Natural killer cell (primary cell): ENCODE measurements at regions not wholly inside any gene's neighbourhood (a gene's known extent, or its start where the extent isn't known, plus 50 kb on each side); places are given as distances from the start of the nearest gene placed in this dataset.

ENCODE experiments used
- ATAC-seq, 3 donors: fragments of 150-1000 bp in 2 of 3; fragments of 200-7000 bp in 1 of 3; cut with Tn5 transposase; 1 replicate in 1 of 3; 2 replicates in 2 of 3; pipeline ENCODE4 v1.10.0; 2021; ENCODE audit warnings: mild to moderate bottlenecking in 2 of 3, moderate library complexity in 2 of 3
- DNase-seq, 2 donors: peaks; one replicate each; pipeline versions ENCODE4 v3.0.0 to v3.0.0-alpha.2; 2013 to 2021; ENCODE audit warnings: mixed read lengths in 1 of 2
- H3K27ac ChIP-seq: one replicate; pipeline ENCODE4 v1.5.1; 2013; ENCODE audit warnings: mild to moderate bottlenecking, low read length
- H3K27me3 ChIP-seq: one replicate; pipeline ENCODE4 v1.6.1; 2013; ENCODE audit warnings: low read length; ENCODE audit not compliant: control insufficient read depth, insufficient read depth
- H3K36me3 ChIP-seq: one replicate; pipeline ENCODE4 v1.6.1; 2013; ENCODE audit warnings: low read length; ENCODE audit not compliant: control insufficient read depth, insufficient read depth
- H3K4me1 ChIP-seq: one replicate; pipeline ENCODE4 v1.6.1; 2013; ENCODE audit warnings: low read length; ENCODE audit not compliant: control insufficient read depth, insufficient read depth
- H3K4me3 ChIP-seq: one replicate; pipeline ENCODE4 v1.5.1; 2013; ENCODE audit warnings: low read length
- H3K9me3 ChIP-seq: one replicate; pipeline ENCODE4 v1.6.1; 2013; ENCODE audit warnings: low read length; ENCODE audit not compliant: control insufficient read depth, insufficient read depth
- H3K27ac Mint-ChIP-seq, 2 donors: one replicate each; pipeline ENCODE4 v1.8.0; 2022; ENCODE audit warnings: mild to moderate bottlenecking in 2 of 2, mixed read lengths in 2 of 2, moderate library complexity in 1 of 2
- H3K27me3 Mint-ChIP-seq, 2 donors: one replicate each; pipeline ENCODE4 v1.8.0; 2022; ENCODE audit warnings: low read depth in 2 of 2, mixed read lengths in 2 of 2
- H3K36me3 Mint-ChIP-seq: one replicate; pipeline ENCODE4 v1.8.0; 2022; ENCODE audit warnings: mixed read lengths
- H3K4me1 Mint-ChIP-seq, 2 donors: one replicate each; pipeline ENCODE4 v1.8.0; 2022; ENCODE audit warnings: mixed read lengths in 2 of 2
- H3K4me3 Mint-ChIP-seq: one replicate; pipeline ENCODE4 v1.8.0; 2022; ENCODE audit warnings: mild to moderate bottlenecking, moderate library complexity, mixed read lengths
- H3K9me3 Mint-ChIP-seq, 2 donors: one replicate each; pipeline ENCODE4 v1.8.0; 2022; ENCODE audit warnings: mixed read lengths in 2 of 2
- CTCF ChIP-seq: fragments of 200-600 bp; IDR thresholded peaks from one replicate; pipeline ENCODE4 v1.8.0; 2022; ENCODE audit warnings: antibody characterized with exemption
- WGBS: methylation state at CpG from one replicate; pipeline ENCODE4 v1.1.7; 2013; ENCODE audit warnings: missing lambda C conversion rate; ENCODE audit not compliant: insufficient coverage; 5-methylcytosine and 5-hydroxymethylcytosine counted together
- intact Hi-C: fragments of 100-400 bp; cut with micrococcal nuclease; formaldehyde crosslinking; loops from one replicate; pipeline ENCODE4 v1.14.2; 2022

GRCh38 chr12:11549119-11549518 lies 100.4 kb upstream of the ETV6 start:
- no peak for DNase-seq
- no peaks in the 10 kb centered on the region for H3K9me3 ChIP-seq
- peaks cover 13 to 19% of the 10 kb centered on the region in 2 donors for H3K27me3 Mint-ChIP-seq
- no peak overlapping the region for H3K4me3 Mint-ChIP-seq
- no peak overlapping the region for H3K27ac ChIP-seq
- no peak overlapping the region for H3K4me3 ChIP-seq
- H3K27ac Mint-ChIP-seq: no peak overlapping the region
- no peaks in the 10 kb centered on the region for H3K36me3 Mint-ChIP-seq
- H3K9me3 Mint-ChIP-seq: no peaks in the 10 kb centered on the region
- intact Hi-C loops: no loop called here
- peaks cover 30% of the 10 kb centered on the region for H3K4me1 ChIP-seq
- H3K27me3 ChIP-seq: no peaks in the 10 kb centered on the region
- 80% methylated on average over 2 of the region's 3 CpGs for WGBS
- TF ChIP-seq CTCF: no peak
- peaks cover 20 to 28% of the 10 kb centered on the region in 2 donors for H3K4me1 Mint-ChIP-seq
- ATAC-seq: no peak
- no peaks in the 10 kb centered on the region for H3K36me3 ChIP-seq

- Histone ChIP-seq H3K9me3 (no peaks in the 10 kb centered on the region), H3K4me1 (peaks cover 2% of the 10 kb centered on the region), H3K27me3 (no peaks in the 10 kb centered on the region), H3K4me3 (no peak overlapping the region), H3K27ac (no peak overlapping the region), H3K36me3 (no peaks in the 10 kb centered on the region)
- peak; percentile 61 for TF ChIP-seq CTCF
- Mint-ChIP-seq H3K4me1 (peaks cover 7% of the 10 kb centered on the region in 2 donors), H3K27me3 (peaks cover 23 to 36% of the 10 kb centered on the region in 2 donors), H3K4me3 (no peak overlapping the region), H3K36me3 (no peaks in the 10 kb centered on the region), H3K9me3 (no peaks in the 10 kb centered on the region), H3K27ac (no peak overlapping the region)
- intact Hi-C loops: loop anchor here (1.0 kb wide), 1 partner anchor 479 kb away; no protein-coding TSS in a partner anchor
- ATAC-seq: peak; percentile 69 to 89 (median 78)
- 29% methylated on average over 8 of the region's 9 CpGs for WGBS
- peak in 1 of 2 donors; percentile 81 for DNase-seq
Observed at GRCh38 chr12:11553871-11554533, 95.5 kb upstream of the ETV6 start.

- WGBS: 94% methylated on average over 7 of the region's 7 CpGs
- no peak overlapping the region for H3K4me3 Mint-ChIP-seq
- no peak overlapping the region for H3K27ac Mint-ChIP-seq
Observed at GRCh38 chr12:11555195-11555594, 94.3 kb upstream of the ETV6 start.

More at GRCh38 chr12:11555195-11555594, 94.3 kb upstream of the ETV6 start:
- no peaks in the 10 kb centered on the region for H3K9me3 ChIP-seq
- DNase-seq (no peak), ATAC-seq (no peak)
- Mint-ChIP-seq H3K4me1 (peaks cover 7% of the 10 kb centered on the region in 2 donors), H3K36me3 (no peaks in the 10 kb centered on the region), H3K27me3 (peaks cover 23 to 36% of the 10 kb centered on the region in 2 donors), H3K9me3 (no peaks in the 10 kb centered on the region)
- no peaks in the 10 kb centered on the region for H3K27me3 ChIP-seq
- H3K27ac ChIP-seq: no peak overlapping the region
- intact Hi-C loops: no loop called here
- no peak overlapping the region for H3K4me3 ChIP-seq
- no peak for TF ChIP-seq CTCF
- peaks cover 2% of the 10 kb centered on the region for H3K4me1 ChIP-seq
- no peaks in the 10 kb centered on the region for H3K36me3 ChIP-seq
